ENCODE measurements at regions not wholly inside any gene's neighbourhood (a gene's known extent, or its start where the extent isn't known, plus 50 kb on each side); places are given as distances from the start of the nearest gene placed in this dataset.

GRCh38 chr11:104529906-104530305, 366.0 kb upstream of the PDGFD start (continued):
- TF ChIP-seq ZNF281 (CRISPR knock-in tag; IDR thresholded peaks at IDR 0.05) (no peak), JUN (CRISPR knock-in tag; IDR thresholded peaks at IDR 0.05) (no peak), NR3C1 (CRISPR knock-in tag; conservative IDR thresholded peaks at IDR 0.05; ENCODE audit: low read depth) (no peak), SMAD3 (CRISPR knock-in tag; IDR thresholded peaks at IDR 0.05; ENCODE audit: borderline replicate concordance) (no peak), HMGA2 (CRISPR knock-in tag; IDR thresholded peaks at IDR 0.05) (no peak)

GRCh38 chr11:104529213-104529612, 365.3 kb upstream of the PDGFD start:
- TF ChIP-seq ZNF317 (CRISPR knock-in tag; IDR thresholded peaks at IDR 0.05; ENCODE audit: borderline replicate concordance, low read depth) (no peak), ELF4 (CRISPR knock-in tag; IDR thresholded peaks at IDR 0.05; ENCODE audit: low read depth) (no peak), SMAD3 (CRISPR knock-in tag; IDR thresholded peaks at IDR 0.05; ENCODE audit: borderline replicate concordance) (no peak), SOX15 (CRISPR knock-in tag; IDR thresholded peaks at IDR 0.05) (no peak), CREB1 (CRISPR knock-in tag; IDR thresholded peaks at IDR 0.05) (no peak), ZBTB43 (CRISPR knock-in tag; IDR thresholded peaks at IDR 0.05) (no peak), ZNF423 (CRISPR knock-in tag; IDR thresholded peaks at IDR 0.05) (no peak), NR2C2 (CRISPR knock-in tag; IDR thresholded peaks at IDR 0.05) (no peak), IRF2 (CRISPR knock-in tag; IDR thresholded peaks at IDR 0.05; ENCODE audit: borderline replicate concordance, low read depth) (no peak), MLX (CRISPR knock-in tag; IDR thresholded peaks at IDR 0.05) (no peak), STAT6 (CRISPR knock-in tag; conservative IDR thresholded peaks at IDR 0.05; ENCODE audit: low read depth) (no peak), E2F5 (CRISPR knock-in tag; IDR thresholded peaks at IDR 0.05) (no peak), ATF2 (CRISPR knock-in tag; IDR thresholded peaks at IDR 0.05; ENCODE audit: borderline replicate concordance, low read depth) (no peak), USF1 (CRISPR knock-in tag; IDR thresholded peaks at IDR 0.05) (no peak), FOXP1 (CRISPR knock-in tag; IDR thresholded peaks at IDR 0.05; ENCODE audit: borderline replicate concordance) (no peak)
- H3K27me3 Mint-ChIP-seq (ENCODE audit: low read depth): no peaks in the 10 kb centered on the region
- no peak overlapping the region for H3K4me3 Mint-ChIP-seq
- POLR2A ChIA-PET: no interaction called here
- CTCF ChIA-PET: interaction anchor here (1.4 kb wide), 1 partner anchor 275 kb away, joined by 3 read pairs; no protein-coding TSS in a partner anchor
- H3K27ac Mint-ChIP-seq: no peak overlapping the region
- H3K9me3 Mint-ChIP-seq: 0 out of 2 replicates have a peak, but pooled peaks cover 3% of the 10 kb centered on the region
- no peaks in the 10 kb centered on the region for H3K36me3 Mint-ChIP-seq
- DNase-seq (ENCODE audit: low spot score) (no peak), ATAC-seq (no peak)
- H3K4me1 Mint-ChIP-seq: peaks cover 14% of the 10 kb centered on the region
